GM23338 (cell line): ENCODE measurements at regions not wholly inside any gene's neighbourhood (a gene's known extent, or its start where the extent isn't known, plus 50 kb on each side); places are given as distances from the start of the nearest gene placed in this dataset.

ENCODE experiments used
- ATAC-seq: fragments of 200-7000 bp; cut with Tn5 transposase; 3 replicates; pipeline ENCODE4 v1.9.1; 2020
- DNase-seq: peaks from one replicate; pipeline ENCODE4 v3.0.0-alpha.2; 2015; ENCODE audit warnings: low spot score
- H2AFZ ChIP-seq: fragments of 200-600 bp; sonication (generic); 2 replicates; pipeline ENCODE4 v1.8.0; 2016; ENCODE audit warnings: antibody characterized with exemption, mild to moderate bottlenecking, moderate library complexity
- H3F3A ChIP-seq: fragments of 200-600 bp; sonication (generic); replicated peaks from 2 replicates; pipeline ENCODE4 v1.8.0; 2017; ENCODE audit warnings: antibody characterized with exemption, mixed run types, low read depth
- H3K27ac ChIP-seq: fragments of 200-600 bp; sonication (generic); 2 replicates; pipeline ENCODE4 v1.6.1; 2016; ENCODE audit warnings: low read depth
- H3K27me3 ChIP-seq: fragments of 200-600 bp; sonication (generic); 2 replicates; pipeline ENCODE4 v1.8.0; 2016; ENCODE audit warnings: mild to moderate bottlenecking, mixed run types, moderate library complexity; ENCODE audit not compliant: insufficient read depth
- H3K36me3 ChIP-seq: fragments of 200-600 bp; sonication (generic); 2 replicates; pipeline ENCODE4 v1.8.0; 2016; ENCODE audit warnings: mild to moderate bottlenecking; ENCODE audit not compliant: insufficient read depth
- H3K4me1 ChIP-seq: fragments of 200-600 bp; sonication (generic); 2 replicates; pipeline ENCODE4 v1.8.0; 2016; ENCODE audit warnings: mild to moderate bottlenecking, moderate library complexity; ENCODE audit not compliant: insufficient read depth
- H3K4me2 ChIP-seq: fragments of 200-600 bp; sonication (generic); 2 replicates; pipeline ENCODE4 v1.7.1; 2017; ENCODE audit warnings: mixed run types
- H3K4me3 ChIP-seq: fragments of 200-600 bp; sonication (generic); 2 replicates; pipeline ENCODE4 v1.6.1; 2016; ENCODE audit warnings: mixed run types
- H3K79me2 ChIP-seq: fragments of 200-600 bp; sonication (generic); replicated peaks from 2 replicates; pipeline ENCODE4 v1.8.0; 2017; ENCODE audit warnings: mild to moderate bottlenecking; ENCODE audit not compliant: insufficient read depth
- H3K9me2 ChIP-seq: fragments of 200-600 bp; sonication (generic); 2 replicates; pipeline ENCODE4 v1.8.0; 2017; ENCODE audit not compliant: insufficient read depth
- H4K20me1 ChIP-seq: fragments of 200-600 bp; sonication (generic); replicated peaks from 2 replicates; pipeline ENCODE4 v1.8.0; 2017; ENCODE audit warnings: mild to moderate bottlenecking; ENCODE audit not compliant: insufficient read depth
- H3K27ac Mint-ChIP-seq: 2 replicates; pipeline ENCODE4 v1.8.0; 2020; ENCODE audit warnings: inconsistent platforms, mild to moderate bottlenecking, moderate library complexity, mixed read lengths
- H3K27me3 Mint-ChIP-seq: 3 replicates; pipeline ENCODE4 v1.8.0; 2022; ENCODE audit warnings: low read depth, mild to moderate bottlenecking, moderate library complexity, mixed read lengths, inconsistent platforms; ENCODE audit not compliant: insufficient read depth, poor library complexity
- H3K36me3 Mint-ChIP-seq: 3 replicates; pipeline ENCODE4 v1.8.0; 2021; ENCODE audit warnings: low read depth, mild to moderate bottlenecking, inconsistent platforms, moderate library complexity, mixed read lengths
- H3K4me1 Mint-ChIP-seq: 3 replicates; pipeline ENCODE4 v1.8.0; 2020; ENCODE audit warnings: mild to moderate bottlenecking, inconsistent platforms, mixed read lengths
- H3K4me3 Mint-ChIP-seq: 3 replicates; pipeline ENCODE4 v1.8.0; 2021; ENCODE audit warnings: moderate library complexity, mild to moderate bottlenecking, inconsistent platforms, mixed read lengths
- H3K9me3 Mint-ChIP-seq: 3 replicates; pipeline ENCODE4 v1.8.0; 2020; ENCODE audit warnings: moderate library complexity, mild to moderate bottlenecking, inconsistent platforms, mixed read lengths
- CREB1 ChIP-seq: fragments of 250-450 bp; sonication (Bioruptor Pico); IDR thresholded peaks from 2 replicates; pipeline ENCODE4 v1.5.0; 2020; ENCODE audit warnings: low read depth, mild to moderate bottlenecking, moderate library complexity
- EZH2 ChIP-seq: fragments of 200-600 bp; sonication (generic); IDR thresholded peaks from one replicate; pipeline ENCODE4 v1.8.0; 2017; ENCODE audit warnings: antibody characterized with exemption, mild to moderate bottlenecking, low read depth; ENCODE audit not compliant: unreplicated experiment
- EZH2phosphoT487 ChIP-seq: fragments of 200-600 bp; sonication (generic); IDR thresholded peaks from one replicate; pipeline ENCODE4 v1.8.1; 2018; ENCODE audit warnings: antibody characterized with exemption; ENCODE audit not compliant: unreplicated experiment
- JUNB ChIP-seq: IDR thresholded peaks from one replicate; pipeline ENCODE4 v1.6.1; 2016; ENCODE audit warnings: antibody characterized with exemption; ENCODE audit not compliant: unreplicated experiment
- STAT1 ChIP-seq: IDR thresholded peaks from one replicate; pipeline ENCODE4 v1.6.1; 2016; ENCODE audit warnings: antibody characterized with exemption; ENCODE audit not compliant: unreplicated experiment
- ZNF114 ChIP-seq: fragments of 250-450 bp; sonication (Bioruptor Pico); IDR thresholded peaks from 2 replicates; pipeline ENCODE4 v1.5.0; 2020; ENCODE audit warnings: mild to moderate bottlenecking, moderate library complexity
- ZNF331 ChIP-seq: fragments of 250-450 bp; sonication (Bioruptor Pico); IDR thresholded peaks from 2 replicates; pipeline ENCODE4 v1.5.0; 2020; ENCODE audit warnings: low read depth, mild to moderate bottlenecking, moderate library complexity
- TF ChIP-seq, protein P1 (sequence below): IDR thresholded peaks from 2 replicates; pipeline ENCODE4 v1.6.1; 2016; ENCODE audit warnings: antibody characterized with exemption
- TF ChIP-seq, protein P2 (sequence below): fragments of 250-450 bp; sonication (Bioruptor Pico); IDR thresholded peaks from 2 replicates; pipeline ENCODE4 v1.5.0; 2020; ENCODE audit warnings: mild to moderate bottlenecking, moderate library complexity

DNA sequence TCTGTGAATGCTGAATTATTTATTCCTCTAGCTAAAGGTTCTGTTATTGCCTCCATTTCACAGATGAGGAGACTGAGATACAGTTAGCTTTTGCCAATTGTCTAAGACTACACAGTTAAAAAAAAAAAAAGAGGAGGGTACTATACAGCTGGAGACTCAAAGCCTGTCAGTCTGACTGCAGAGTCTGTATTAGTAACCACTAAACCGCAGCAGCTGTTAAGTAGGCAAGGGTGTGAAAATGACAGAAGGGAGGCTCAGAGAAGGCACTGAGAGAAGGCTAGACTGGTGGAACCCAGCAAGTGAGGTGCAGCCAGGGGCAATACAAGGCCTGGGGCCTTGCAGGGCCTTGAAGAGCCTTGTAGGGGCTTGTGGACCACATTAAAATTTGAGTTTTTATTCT lies 181.2 kb downstream of the CSNK2A3 start:
- H3F3A ChIP-seq, result no peaks in the 10 kb centered on the region
- H3K79me2 ChIP-seq, result no peaks in the 10 kb centered on the region
- no peak overlapping the region for H3K4me3 ChIP-seq
- H3K4me2 ChIP-seq, result no peak overlapping the region
- H3K9me3 Mint-ChIP-seq, result no peaks in the 10 kb centered on the region
- 0 out of 2 replicates have a peak, but pooled peaks cover 9% of the 10 kb centered on the region for H3K9me2 ChIP-seq
- H3K4me3 Mint-ChIP-seq, result no peak overlapping the region
- H3K36me3 Mint-ChIP-seq, result no peaks in the 10 kb centered on the region
- H3K4me1 ChIP-seq, result no peaks in the 10 kb centered on the region
- no peaks in the 10 kb centered on the region for H3K27me3 Mint-ChIP-seq
- ATAC-seq (no peak), DNase-seq (no peak)
- no peaks in the 10 kb centered on the region for H3K36me3 ChIP-seq
- H2AFZ ChIP-seq, result no peak overlapping the region
- H3K27me3 ChIP-seq, result no peaks in the 10 kb centered on the region
- peaks cover 3% of the 10 kb centered on the region; the same call in 2 of the 3 replicates for H3K4me1 Mint-ChIP-seq
- H3K27ac Mint-ChIP-seq, result no peak overlapping the region
- TF ChIP-seq EZH2phosphoT487 (no peak), EZH2 (no peak), CREB1 (CRISPR knock-in tag) (no peak), ZNF331 (CRISPR knock-in tag) (no peak), JUNB (no peak), STAT1 (no peak), ZNF114 (CRISPR knock-in tag) (no peak)
- TF ChIP-seq, protein P1, sequence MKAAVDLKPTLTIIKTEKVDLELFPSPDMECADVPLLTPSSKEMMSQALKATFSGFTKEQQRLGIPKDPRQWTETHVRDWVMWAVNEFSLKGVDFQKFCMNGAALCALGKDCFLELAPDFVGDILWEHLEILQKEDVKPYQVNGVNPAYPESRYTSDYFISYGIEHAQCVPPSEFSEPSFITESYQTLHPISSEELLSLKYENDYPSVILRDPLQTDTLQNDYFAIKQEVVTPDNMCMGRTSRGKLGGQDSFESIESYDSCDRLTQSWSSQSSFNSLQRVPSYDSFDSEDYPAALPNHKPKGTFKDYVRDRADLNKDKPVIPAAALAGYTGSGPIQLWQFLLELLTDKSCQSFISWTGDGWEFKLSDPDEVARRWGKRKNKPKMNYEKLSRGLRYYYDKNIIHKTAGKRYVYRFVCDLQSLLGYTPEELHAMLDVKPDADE, result no peak
- TF ChIP-seq, protein P2, sequence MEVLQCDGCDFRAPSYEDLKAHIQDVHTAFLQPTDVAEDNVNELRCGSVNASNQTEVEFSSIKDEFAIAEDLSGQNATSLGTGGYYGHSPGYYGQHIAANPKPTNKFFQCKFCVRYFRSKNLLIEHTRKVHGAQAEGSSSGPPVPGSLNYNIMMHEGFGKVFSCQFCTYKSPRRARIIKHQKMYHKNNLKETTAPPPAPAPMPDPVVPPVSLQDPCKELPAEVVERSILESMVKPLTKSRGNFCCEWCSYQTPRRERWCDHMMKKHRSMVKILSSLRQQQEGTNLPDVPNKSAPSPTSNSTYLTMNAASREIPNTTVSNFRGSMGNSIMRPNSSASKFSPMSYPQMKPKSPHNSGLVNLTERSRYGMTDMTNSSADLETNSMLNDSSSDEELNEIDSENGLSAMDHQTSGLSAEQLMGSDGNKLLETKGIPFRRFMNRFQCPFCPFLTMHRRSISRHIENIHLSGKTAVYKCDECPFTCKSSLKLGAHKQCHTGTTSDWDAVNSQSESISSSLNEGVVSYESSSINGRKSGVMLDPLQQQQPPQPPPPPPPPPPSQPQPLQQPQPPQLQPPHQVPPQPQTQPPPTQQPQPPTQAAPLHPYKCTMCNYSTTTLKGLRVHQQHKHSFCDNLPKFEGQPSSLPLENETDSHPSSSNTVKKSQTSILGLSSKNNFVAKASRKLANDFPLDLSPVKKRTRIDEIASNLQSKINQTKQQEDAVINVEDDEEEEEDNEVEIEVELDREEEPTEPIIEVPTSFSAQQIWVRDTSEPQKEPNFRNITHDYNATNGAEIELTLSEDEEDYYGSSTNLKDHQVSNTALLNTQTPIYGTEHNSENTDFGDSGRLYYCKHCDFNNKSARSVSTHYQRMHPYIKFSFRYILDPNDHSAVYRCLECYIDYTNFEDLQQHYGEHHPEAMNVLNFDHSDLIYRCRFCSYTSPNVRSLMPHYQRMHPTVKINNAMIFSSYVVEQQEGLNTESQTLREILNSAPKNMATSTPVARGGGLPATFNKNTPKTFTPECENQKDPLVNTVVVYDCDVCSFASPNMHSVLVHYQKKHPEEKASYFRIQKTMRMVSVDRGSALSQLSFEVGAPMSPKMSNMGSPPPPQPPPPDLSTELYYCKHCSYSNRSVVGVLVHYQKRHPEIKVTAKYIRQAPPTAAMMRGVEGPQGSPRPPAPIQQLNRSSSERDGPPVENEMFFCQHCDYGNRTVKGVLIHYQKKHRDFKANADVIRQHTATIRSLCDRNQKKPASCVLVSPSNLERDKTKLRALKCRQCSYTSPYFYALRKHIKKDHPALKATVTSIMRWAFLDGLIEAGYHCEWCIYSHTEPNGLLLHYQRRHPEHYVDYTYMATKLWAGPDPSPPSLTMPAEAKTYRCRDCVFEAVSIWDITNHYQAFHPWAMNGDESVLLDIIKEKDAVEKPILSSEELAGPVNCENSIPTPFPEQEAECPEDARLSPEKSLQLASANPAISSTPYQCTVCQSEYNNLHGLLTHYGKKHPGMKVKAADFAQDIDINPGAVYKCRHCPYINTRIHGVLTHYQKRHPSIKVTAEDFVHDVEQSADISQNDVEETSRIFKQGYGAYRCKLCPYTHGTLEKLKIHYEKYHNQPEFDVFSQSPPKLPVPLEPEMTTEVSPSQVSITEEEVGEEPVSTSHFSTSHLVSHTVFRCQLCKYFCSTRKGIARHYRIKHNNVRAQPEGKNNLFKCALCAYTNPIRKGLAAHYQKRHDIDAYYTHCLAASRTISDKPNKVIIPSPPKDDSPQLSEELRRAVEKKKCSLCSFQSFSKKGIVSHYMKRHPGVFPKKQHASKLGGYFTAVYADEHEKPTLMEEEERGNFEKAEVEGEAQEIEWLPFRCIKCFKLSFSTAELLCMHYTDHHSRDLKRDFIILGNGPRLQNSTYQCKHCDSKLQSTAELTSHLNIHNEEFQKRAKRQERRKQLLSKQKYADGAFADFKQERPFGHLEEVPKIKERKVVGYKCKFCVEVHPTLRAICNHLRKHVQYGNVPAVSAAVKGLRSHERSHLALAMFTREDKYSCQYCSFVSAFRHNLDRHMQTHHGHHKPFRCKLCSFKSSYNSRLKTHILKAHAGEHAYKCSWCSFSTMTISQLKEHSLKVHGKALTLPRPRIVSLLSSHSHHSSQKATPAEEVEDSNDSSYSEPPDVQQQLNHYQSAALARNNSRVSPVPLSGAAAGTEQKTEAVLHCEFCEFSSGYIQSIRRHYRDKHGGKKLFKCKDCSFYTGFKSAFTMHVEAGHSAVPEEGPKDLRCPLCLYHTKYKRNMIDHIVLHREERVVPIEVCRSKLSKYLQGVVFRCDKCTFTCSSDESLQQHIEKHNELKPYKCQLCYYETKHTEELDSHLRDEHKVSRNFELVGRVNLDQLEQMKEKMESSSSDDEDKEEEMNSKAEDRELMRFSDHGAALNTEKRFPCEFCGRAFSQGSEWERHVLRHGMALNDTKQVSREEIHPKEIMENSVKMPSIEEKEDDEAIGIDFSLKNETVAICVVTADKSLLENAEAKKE (CRISPR knock-in tag), result no peak
- no peaks in the 10 kb centered on the region for H4K20me1 ChIP-seq
- H3K27ac ChIP-seq, result no peak overlapping the region
